ENCODE measurements at regions not wholly inside any gene's neighbourhood (a gene's known extent, or its start where the extent isn't known, plus 50 kb on each side); places are given as distances from the start of the nearest gene placed in this dataset.

DNA sequence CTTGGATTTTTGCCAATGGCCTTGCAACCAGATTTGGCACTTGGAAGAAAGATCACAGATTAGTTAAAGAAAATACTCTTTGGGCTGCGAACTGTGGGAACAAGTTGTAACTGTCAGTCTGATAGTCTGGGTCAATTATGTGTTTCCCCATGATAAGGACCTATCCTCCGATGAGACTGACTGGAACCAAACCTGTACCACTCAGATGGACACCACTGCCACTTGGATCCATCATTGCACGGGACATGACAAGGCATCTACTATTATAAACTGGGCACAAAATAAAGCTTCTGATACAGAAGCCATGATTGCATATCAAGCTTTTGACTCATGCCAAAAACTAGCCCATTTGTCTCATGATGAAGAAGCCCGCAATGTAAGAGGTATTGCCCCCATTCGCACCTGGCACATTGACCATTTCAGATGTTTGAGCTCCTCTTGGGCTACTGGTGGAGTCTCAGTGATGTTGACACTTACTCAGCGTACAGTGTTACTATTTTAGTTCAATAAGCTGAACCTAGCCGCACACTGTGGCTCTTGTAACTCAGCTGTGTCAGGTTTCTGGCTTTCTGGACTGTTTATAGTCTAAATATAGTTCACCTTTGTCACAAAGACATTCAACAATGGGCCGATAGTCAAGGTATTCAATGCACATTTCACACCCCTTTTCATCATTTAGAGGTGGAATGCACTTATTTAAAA lies 179.8 kb upstream of the RBBP8 start:
- TF ChIP-seq CTCF (IDR thresholded peaks at IDR 0.05; ENCODE audit: borderline replicate concordance, extremely low read depth, low read length, poor library complexity, severe bottlenecking) (no peak), EZH2 (IDR thresholded peaks at IDR 0.05; ENCODE audit: borderline replicate concordance, low read depth, low read length, severe bottlenecking) (no peak)

Measured in DND-41 (cell line).